Non-pigmented ciliary epithelial cell (primary cell): ENCODE measurements at regions not wholly inside any gene's neighbourhood (a gene's known extent, or its start where the extent isn't known, plus 50 kb on each side); places are given as distances from the start of the nearest gene placed in this dataset.
"Not testable (repeated sequence)": the region's sequence is repeated elsewhere in the genome, so short reads cannot be mapped to it uniquely, and the experiment has no call there.

ENCODE experiments used
- DNase-seq: peaks from one replicate; pipeline ENCODE4 v3.0.0-alpha.2; 2010; ENCODE audit warnings: low read depth

DNA sequence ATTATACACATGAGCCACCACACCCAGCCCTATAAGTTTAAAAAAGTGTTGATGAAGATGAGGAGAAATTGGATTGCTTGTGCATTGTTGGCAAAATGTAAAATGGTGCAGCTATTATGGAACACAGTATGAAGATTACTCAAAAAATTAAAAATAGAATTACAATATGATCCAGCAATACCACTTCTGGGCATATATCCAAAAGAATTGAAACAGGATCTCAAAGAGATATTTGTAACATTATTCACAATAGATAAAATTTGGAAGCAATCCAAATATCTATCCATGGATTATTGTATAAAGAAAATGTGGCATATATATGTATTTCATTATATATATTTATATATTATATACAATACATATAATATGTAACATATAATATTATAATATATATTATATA, 515.6 kb upstream of the GNPDA2 start:
- peak; percentile 20 for DNase-seq

GRCh38 chr4:45229206-45229605, 502.9 kb upstream of the GNPDA2 start:
- DNase-seq, result no peak

DNA sequence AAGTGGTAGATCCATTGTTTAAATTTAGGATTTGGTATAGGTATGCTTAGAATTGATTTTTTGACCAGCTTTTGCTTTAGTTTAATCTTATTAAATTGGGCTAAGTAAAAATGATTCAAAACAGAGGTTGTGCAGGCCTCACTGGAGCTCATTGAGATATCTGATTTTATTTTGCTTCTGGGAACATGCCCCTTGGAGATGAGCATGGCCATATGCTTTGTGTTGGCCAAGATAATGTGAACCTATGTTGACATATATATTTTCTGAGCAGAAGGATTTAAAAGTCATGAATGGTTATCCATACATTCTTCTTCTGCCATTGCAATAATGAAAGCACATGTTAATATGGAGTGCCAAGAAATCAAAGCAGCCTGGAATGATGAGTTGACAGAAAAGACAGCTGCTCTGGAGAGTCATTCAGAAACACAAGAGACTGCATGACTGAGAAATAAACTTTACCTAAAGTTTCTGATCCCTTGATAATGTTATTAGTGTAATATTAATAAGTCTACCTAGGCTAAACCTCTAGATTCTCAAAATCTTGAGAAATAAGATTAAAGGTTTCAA, 489.7 kb upstream of the GNPDA2 start:
- DNase-seq, result no peak

- not testable (repeated sequence) for DNase-seq
Measured at GRCh38 chr4:45208476-45208875, 482.1 kb upstream of the GNPDA2 start.

- not testable (repeated sequence) for DNase-seq
Measured at GRCh38 chr4:45207864-45208331, 481.5 kb upstream of the GNPDA2 start.

DNA sequence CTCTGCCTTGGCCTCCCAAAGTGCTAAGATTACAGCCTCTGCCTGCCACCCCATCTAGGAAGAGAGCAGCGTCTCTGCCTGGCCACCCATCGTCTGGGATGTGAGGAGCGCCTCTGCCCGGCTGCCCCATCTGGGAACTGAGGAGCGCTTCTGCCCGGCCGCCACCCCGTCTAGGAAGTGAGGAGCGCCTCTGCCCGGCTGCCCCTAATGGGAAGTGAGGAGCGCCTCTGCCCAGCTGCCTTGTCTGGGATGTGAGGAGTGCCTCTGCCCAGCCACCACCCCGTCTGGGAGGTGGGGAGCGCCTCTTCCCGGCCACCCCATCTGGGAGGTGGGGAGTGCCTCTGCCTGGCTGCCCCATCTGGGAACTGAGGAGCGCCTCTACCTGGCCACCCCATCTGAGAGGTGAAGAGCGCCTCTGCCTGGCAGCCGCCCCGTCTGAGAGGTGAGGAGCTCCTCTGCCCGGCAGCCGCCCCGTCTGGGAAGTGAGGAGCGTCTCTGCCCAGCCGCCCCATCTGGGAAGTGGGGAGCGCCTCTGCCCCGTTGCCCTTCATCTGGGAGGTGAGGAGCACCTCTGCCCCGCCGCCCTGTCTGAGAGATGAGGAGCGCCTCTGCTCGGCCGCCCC, 481.0 kb upstream of the GNPDA2 start:
- DNase-seq, result not testable (repeated sequence)

DNA sequence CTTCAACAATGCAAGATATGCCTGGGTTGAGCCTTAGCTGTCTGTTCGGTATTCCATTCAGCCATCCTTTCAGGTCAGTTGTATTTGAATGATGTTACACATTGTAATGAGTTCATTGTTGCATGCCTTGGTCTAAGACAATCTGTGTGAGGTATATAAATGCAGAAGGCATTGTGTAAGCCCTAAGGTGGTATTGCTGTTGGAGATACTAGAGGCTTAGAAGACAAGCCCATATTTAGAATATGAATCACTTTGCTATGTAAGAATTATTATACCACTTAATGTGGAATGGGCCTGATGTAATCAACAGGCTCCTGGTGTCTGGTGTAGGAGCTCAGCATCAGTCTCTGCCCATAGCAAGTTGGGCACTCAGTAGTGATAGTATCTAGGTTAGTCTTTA, 473.4 kb upstream of the GNPDA2 start:
- no peak for DNase-seq

DNA sequence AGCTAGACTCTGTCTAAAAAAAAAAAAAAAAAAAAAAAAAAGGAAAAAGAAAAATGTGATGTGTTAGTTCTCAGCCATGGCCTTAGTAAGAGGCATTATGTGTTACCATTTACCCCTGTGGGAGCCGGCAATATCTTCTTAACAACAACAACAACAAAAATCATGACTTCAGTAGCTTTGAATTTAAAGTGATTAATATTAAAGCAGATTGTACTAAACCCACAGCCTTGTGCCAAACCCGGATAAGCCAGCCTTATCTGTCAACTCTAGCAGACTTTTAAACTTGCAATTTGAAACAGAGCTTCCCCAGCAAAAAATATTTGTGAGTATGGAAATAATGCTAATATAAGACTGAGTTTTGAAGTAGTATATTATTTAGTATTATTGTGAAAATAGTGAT, 462.1 kb upstream of the GNPDA2 start:
- no peak for DNase-seq

DNA sequence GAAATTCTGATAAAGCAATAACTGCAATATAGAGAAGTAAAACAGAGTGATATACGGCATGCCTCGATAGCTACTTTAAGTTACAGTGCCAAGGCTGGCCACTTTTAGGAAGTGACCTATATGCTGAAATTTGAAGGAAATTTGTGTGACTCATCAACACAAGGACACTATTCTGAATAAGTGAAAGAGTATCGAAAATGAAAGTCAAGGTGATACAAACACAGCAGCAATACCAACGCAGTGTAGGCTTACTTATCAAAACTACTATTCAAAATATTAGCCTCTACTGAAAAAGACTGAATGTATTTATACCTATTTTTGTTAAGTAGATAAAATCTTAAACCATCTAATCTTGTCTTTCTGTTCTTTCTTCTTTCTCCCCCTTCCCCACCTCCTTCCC, 459.9 kb upstream of the GNPDA2 start:
- no peak for DNase-seq

- DNase-seq, result no peak
Measured at GRCh38 chr4:45183905-45184304, 457.5 kb upstream of the GNPDA2 start.

- no peak for DNase-seq
Measured at GRCh38 chr4:45172636-45173035, 446.3 kb upstream of the GNPDA2 start.

GRCh38 chr4:45160951-45161350, 434.6 kb upstream of the GNPDA2 start:
- DNase-seq, result no peak

- peak; percentile 71 for DNase-seq
Measured at GRCh38 chr4:45155081-45155777, 428.9 kb upstream of the GNPDA2 start.

GRCh38 chr4:45147866-45148265, 421.5 kb upstream of the GNPDA2 start:
- DNase-seq, result peak; percentile 27

DNA sequence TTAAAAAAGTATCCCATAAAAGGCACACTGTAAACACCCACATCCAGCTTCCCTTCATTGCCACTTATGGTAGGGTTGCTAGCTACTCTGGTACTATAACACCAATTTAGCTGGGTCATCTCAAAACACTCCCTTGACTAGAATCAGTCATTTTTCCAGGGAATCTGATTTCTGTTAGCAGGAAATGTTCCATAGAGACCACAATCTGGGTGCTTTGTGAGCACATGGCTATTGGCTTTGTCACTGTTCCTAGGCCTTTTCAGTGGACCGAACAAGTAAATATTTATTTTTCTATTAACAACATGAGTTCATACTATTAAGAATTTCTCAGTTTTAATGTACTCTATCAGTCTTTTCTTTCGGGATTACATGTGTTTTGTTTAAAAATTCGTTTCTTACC, 404.7 kb upstream of the GNPDA2 start:
- DNase-seq, result no peak

DNA sequence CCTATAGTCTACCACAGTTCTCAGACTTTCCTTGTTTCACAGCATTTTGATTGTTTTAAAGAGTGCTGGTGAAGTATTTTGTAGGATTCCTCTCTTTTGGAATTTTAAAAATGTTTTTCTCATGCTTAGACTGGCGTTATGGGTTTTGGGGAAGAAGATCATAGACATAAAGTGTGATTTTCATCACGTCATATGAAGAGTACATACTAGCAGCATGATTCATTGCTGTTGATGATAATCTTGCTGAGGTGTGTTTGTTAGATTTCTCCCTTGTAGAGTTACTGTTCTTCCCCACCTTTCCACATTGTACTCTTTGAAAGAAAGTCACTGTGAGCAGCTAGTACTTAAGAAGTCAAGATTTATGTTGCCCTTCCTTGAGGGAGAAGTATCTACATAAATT, 396.1 kb upstream of the GNPDA2 start:
- no peak for DNase-seq

- DNase-seq, result no peak
Measured at GRCh38 chr4:45121426-45121975, 395.1 kb upstream of the GNPDA2 start.

DNA sequence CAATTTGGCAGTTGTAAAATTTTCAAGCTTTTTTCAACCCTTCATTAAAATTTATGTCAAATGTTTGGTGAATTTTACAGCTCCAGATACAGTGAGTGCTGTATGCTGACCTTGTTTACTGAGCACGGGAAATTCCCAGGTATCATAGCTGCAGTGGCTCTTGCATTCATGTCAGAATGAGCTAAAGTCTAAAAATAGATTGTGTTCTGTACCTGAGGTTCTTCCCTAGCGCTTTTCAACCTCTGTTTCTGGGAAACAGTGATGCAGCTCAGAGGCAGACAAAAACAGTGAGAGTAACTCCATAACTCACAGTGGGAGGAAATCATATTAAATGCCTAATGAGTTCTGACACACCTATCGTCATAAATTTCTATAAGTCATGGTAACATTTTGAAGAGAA, 393.8 kb upstream of the GNPDA2 start:
- no peak for DNase-seq

DNA sequence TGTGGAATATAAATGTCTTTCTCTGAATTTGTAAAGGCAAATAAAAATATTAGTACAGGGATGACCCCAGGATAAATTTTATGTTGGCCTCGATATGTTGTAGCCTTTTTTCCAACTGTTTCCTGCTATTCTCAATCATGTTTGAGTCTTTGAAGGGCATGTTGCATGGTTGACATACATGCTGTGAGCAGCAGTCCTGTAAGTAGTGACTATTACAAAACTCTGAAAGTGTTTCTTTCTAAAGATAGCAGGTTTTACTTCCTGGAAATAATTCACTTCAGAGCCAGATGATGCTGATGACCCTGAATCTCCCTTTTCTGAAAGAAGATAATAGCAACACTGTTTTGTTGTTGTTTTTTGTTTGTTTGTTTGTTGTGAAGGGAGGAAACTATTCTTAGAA, 393.0 kb upstream of the GNPDA2 start:
- DNase-seq, result no peak

DNA sequence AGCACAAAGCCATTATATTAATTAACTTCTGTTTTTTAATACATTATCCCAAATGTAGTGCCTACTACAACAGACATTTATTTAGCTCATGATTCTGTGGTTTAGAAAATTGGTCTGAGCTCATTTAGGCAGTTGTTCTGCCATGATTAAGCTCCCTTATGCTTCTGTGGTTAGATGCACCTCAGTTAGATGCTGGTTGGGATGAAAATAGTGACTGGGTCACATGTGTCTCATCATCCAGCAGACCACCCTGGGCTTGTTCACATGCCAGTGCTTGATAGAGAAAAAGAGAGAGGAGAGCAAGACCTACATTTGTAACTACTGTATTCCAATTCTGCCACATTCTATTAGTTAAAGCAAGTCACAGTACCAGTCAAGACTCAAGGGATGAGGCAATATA, 376.4 kb upstream of the GNPDA2 start:
- no peak for DNase-seq

- peak; percentile 35 for DNase-seq
Measured at GRCh38 chr4:45100956-45101818, 374.8 kb upstream of the GNPDA2 start.

- DNase-seq, result no peak
Measured at GRCh38 chr4:45099471-45099870, 373.1 kb upstream of the GNPDA2 start.
